ENCODE measurements at regions not wholly inside any gene's neighbourhood (a gene's known extent, or its start where the extent isn't known, plus 50 kb on each side); places are given as distances from the start of the nearest gene placed in this dataset.

DNA sequence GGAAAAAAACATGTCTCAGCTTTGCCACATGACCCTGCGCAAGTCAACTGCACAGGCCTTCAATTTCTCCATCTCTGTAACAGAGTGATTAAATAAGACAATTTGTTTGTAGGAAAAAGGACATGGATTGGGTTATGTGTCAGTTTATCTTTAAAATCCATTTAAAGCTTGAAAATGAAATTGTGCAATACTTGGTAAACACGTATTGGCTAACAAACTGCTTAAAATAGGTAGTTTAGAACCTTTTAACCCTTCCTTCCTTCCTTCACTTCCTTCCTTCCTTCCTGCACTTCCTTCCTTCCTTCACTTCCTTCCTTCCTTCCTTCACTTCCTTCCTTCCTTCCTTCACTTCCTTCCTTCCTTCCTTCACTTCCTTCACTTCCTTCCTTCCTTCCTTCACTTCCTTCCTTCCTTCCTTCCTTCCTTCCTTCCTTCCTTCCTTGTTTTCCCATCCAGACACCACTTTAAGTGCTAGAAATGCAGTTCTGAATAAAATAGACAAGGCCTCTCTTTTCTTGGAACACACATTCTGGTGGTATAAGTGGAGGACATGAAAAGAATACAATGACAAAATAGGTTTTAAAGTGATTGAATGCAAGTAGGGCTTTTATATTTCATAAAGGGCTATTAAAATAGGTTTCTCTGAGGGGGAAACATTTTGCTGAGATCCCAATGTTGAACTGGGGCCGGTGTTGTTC lies 130.2 kb upstream of the TP63 start:
- no peak for DNase-seq (ENCODE audit: low spot score)

GRCh38 chr3:189502256-189502655 lies 128.9 kb upstream of the TP63 start:
- DNase-seq (ENCODE audit: low spot score) = no peak

DNA sequence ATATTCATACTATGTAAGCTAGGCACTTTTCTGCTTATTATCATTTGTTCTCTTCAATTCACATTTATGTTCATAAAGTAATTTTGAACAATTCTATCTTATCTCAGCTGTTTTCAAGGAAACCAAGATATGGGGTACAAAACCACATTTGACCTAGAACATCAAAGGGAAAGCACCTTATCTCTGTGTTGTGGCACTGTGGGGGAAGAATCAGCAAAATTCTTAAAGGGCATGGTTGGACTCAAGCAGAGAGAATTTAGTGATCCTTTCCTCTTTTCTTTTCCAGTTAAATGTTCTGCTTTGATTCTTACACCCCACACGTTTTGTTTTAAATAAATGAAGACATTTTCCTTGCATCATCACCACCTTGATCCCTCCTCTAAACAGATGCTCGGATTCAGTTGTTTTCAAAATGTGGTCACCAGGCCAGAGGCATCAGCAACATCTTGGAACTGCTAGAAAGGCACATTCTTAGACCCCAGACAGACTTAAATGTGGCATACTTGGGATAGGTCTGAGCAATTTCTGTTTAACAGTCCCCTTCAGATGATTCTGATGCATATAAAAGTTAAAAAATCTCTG lies 128.4 kb upstream of the TP63 start:
- no peak for DNase-seq (ENCODE audit: low spot score)

DNA sequence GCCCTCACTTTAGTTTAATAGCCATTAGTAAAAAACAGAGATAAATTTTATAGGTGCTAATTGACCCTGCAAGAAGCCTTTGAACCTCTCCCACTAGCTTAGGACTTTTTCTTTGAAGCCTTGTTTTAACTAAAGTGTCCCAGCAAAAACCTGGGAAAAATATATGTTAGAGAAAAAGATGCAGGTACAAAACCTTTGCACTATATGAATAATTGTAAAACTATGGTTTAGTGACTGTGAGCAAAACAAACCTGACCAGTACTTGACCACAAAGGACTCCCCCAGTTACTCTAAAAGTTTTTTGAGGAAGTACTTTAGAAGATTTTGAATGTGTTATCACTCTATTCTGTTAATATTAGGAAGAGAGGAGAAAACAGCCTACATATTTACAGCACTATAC lies 123.3 kb upstream of the TP63 start:
- no peak for DNase-seq (ENCODE audit: low spot score)

GRCh38 chr3:189508784-189509501 lies 122.2 kb upstream of the TP63 start:
- no peak for DNase-seq (ENCODE audit: low spot score)

- no peak for DNase-seq (ENCODE audit: low spot score)
These were observed 119.2 kb upstream of the TP63 start for GRCh38 chr3:189512039-189512438.

GRCh38 chr3:189512821-189513220 lies 118.4 kb upstream of the TP63 start:
- DNase-seq (ENCODE audit: low spot score) = no peak

DNA sequence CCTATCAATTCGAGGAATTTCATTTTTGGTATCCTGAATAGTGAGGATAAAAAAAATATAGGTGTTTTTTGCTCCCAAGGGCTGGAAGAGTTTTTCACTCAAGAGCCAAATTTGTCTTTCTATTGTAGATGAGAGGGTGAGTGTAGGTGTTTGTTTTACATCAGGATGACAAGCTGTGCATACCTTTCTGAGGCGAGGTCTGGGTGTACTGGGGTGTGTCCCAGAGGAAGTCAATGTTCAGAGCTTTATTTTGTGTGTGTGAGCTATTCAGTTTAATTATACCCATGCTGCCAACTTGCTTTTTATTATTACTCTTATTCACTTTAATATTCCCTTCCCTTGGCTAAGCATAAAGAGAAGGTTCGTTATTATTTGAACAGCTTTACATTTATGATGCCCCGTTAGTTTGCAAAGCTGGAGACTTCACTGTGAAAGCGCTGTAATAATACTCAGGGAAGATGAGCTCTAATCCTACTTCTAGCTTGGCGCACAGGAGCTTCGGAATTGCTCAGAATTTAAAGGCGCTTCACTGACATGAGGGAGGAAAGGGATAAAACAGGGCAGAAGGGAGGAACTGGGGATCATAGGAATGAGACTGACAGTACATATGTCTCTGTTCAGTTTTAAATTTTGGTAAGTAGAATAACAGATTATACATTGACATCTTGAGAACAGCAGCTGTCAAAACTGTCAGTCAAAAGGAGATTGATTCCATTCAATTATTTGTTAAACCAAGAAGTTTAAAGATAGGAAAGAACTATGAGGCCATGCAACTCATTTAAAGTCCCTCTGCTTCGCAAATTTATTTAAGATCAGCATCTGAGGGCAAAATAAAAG lies 117.7 kb upstream of the TP63 start:
- DNase-seq (ENCODE audit: low spot score) = no peak

DNA sequence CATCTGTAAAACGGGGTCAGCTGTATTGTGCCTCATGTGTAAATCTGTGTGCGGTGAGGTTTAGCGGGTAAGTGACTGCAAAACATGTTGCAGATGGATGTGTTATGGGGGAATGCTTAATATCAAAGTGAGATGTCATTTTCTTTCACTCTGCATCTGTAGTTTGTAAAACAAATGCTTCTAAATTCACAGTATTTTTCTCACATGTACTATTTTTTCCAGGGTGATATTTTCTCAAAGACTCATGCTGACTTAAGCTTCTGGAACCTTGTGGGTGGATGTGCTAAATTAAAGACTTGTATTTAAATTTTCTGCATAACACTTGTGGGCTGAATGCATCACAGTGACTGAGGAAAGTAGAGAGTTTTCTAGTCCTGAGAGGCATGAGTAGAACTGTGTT lies 115.2 kb upstream of the TP63 start:
- DNase-seq (ENCODE audit: low spot score) = no peak

- no peak for DNase-seq (ENCODE audit: low spot score)
These were observed 113.2 kb upstream of the TP63 start for GRCh38 chr3:189517981-189518380.

GRCh38 chr3:189519458-189519857 lies 111.7 kb upstream of the TP63 start:
- no peak for DNase-seq (ENCODE audit: low spot score)

- DNase-seq (ENCODE audit: low spot score) = no peak
These were observed 101.7 kb upstream of the TP63 start for GRCh38 chr3:189529468-189529867.

DNA sequence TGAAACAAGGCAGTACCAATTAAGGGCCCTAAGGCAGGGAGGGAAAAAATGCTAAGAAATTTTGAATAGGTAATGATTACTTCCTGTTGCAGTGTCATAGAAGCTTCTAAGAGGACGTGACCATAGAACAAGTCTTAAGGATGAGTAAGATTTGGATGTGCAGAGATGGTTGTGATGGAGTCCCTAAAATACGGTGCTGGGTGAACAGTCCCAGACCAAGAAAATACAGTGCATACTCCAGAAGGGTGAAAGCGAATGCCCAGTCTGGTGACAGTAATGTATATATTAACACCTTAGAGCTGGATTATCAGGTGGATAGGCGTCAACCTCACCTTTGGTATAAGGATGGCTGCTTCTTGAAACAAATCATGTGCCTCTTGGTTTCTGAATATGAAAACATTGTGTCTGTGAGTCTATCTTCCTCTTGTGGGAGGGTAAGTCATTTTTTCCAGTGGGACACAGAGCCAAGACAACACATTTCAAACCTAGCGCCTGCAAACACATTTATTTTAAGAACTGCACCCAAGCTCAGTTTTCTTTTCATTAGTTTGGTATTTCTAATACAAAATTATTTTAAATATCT lies 101.2 kb upstream of the TP63 start:
- DNase-seq (ENCODE audit: low spot score) = no peak

- DNase-seq (ENCODE audit: low spot score) = no peak
These were observed 100.4 kb upstream of the TP63 start for GRCh38 chr3:189530822-189531221.

DNA sequence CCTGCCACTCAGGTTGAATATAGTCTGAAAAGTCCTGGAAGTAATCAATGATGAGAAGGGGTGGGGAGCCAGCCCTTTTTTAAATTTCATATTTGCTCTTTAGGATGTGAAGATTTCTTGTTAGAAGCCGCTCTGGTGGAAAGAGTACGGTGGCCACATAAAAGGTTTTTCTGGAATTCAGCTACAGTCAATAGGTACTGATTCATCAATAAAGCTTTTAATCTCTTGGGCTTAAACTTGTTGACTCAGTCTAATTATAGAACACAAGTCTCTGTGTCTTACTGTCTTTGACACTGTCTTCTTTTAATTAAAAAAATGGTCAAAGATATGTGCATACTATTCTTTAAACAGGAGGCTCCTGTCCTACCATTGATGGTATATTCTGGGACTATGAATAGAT lies 99.9 kb upstream of the TP63 start:
- no peak for DNase-seq (ENCODE audit: low spot score)

GRCh38 chr3:189534531-189534930 lies 96.7 kb upstream of the TP63 start:
- no peak for DNase-seq (ENCODE audit: low spot score)

DNA sequence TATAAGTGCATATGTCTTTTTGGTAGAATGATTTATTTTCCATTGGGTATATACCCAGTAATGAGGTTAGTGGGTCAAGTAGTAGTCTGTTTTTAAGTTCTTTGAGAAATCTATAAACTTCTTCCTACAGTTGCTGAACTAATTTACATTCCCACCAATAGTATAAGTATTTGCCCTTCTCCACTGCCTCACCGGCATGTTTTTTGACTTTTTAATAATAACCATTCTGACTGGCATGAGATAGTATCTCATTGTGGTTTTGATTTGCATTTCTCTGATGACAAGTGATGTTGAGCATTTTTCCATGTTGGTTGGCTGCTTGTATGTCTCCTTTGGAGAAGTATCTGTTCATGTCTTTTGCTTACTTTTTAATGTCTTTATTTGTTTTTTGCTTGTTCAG lies 94.1 kb upstream of the TP63 start:
- no peak for DNase-seq (ENCODE audit: low spot score)

- no peak for DNase-seq (ENCODE audit: low spot score)
These were observed 83.7 kb upstream of the TP63 start for GRCh38 chr3:189547448-189547847.

DNA sequence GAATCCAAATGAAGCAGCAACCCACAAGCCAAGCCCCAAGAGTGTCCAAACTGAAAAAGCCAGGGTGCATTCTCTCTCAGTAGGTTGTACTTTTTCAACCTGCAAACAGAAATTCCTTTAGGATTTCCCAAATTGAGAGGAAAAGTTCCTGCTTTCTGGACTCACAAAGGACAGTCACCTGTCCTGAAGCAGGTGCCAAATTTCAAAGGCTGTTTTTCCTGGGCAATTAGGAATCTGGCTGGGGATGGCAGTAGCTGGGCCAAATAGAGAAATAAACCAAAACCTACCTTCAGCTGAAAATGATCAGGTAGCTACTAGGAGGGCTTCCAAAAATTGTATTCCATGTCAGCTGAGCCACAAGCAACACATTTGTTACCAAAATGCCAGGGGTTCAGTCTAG lies 83.1 kb upstream of the TP63 start:
- DNase-seq (ENCODE audit: low spot score) = no peak

- no peak for DNase-seq (ENCODE audit: low spot score)
These were observed 80.2 kb upstream of the TP63 start for GRCh38 chr3:189551007-189551406.

DNA sequence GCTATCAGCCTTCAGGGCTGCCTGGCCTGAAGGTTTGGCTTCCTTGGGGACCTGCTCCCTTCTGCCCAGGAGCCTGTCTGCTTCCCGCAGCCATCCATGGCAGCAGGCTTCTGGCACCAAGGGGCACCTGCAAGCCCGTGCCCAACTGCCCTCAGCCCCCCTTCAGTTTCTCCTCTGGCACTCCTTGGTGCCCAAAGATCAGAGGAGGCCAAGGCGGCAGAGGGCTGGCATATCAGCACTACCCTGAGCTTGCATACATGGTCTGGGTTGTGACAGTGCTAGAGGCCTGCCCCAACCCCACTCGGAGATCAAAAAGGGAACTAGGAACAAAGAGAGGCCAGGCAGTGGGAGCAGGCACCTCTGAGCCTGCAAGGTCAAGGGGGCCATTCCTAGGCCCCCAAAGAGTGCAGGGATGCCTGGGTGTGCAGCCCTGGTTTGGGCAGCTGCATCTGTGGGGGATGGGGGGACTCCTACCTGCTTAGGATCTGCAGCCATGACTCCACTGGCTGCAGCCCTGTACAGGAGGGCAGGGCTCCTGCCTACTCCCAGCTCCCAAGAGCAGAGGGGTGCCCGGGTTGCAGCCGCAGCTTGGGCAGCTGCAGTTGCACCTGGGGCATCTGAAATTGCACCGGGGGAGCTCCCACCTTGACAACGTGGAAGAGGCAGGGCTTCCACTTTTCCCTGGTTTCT lies 76.2 kb upstream of the TP63 start:
- DNase-seq (ENCODE audit: low spot score) = no peak

GRCh38 chr3:189555558-189555881 lies 75.7 kb upstream of the TP63 start:
- no peak for DNase-seq (ENCODE audit: low spot score)
